AG10803 (cell line): ENCODE measurements at regions not wholly inside any gene's neighbourhood (a gene's known extent, or its start where the extent isn't known, plus 50 kb on each side); places are given as distances from the start of the nearest gene placed in this dataset.
"Not testable (repeated sequence)": the region's sequence is repeated elsewhere in the genome, so short reads cannot be mapped to it uniquely, and the experiment has no call there.

ENCODE experiments used
- DNase-seq: peaks from one replicate; pipeline ENCODE4 v3.0.0; 2010; ENCODE audit warnings: low read depth
- H3K4me3 ChIP-seq: 2 replicates; pipeline ENCODE4 v1.5.1; 2011; ENCODE audit warnings: mild to moderate bottlenecking, low read length, control low read depth
- TF ChIP-seq, protein P1 (sequence below): conservative IDR thresholded peaks from 2 replicates; pipeline ENCODE4 v1.5.1; 2011; ENCODE audit warnings: mild to moderate bottlenecking, low read length, control low read depth, inconsistent platforms

- TF ChIP-seq, protein P1, sequence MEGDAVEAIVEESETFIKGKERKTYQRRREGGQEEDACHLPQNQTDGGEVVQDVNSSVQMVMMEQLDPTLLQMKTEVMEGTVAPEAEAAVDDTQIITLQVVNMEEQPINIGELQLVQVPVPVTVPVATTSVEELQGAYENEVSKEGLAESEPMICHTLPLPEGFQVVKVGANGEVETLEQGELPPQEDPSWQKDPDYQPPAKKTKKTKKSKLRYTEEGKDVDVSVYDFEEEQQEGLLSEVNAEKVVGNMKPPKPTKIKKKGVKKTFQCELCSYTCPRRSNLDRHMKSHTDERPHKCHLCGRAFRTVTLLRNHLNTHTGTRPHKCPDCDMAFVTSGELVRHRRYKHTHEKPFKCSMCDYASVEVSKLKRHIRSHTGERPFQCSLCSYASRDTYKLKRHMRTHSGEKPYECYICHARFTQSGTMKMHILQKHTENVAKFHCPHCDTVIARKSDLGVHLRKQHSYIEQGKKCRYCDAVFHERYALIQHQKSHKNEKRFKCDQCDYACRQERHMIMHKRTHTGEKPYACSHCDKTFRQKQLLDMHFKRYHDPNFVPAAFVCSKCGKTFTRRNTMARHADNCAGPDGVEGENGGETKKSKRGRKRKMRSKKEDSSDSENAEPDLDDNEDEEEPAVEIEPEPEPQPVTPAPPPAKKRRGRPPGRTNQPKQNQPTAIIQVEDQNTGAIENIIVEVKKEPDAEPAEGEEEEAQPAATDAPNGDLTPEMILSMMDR: no peak
- H3K4me3 ChIP-seq: no peak overlapping the region
- DNase-seq: no peak
Measured at GRCh38 chr5:99775189-99775588, 760.0 kb upstream of the FAM174A start.

GRCh38 chr5:99773290-99773689 is 761.9 kb upstream of the FAM174A start:
- no peak for DNase-seq
- no peak overlapping the region for H3K4me3 ChIP-seq
- TF ChIP-seq, protein P1: no peak

GRCh38 chr5:99771296-99771695 is 763.9 kb upstream of the FAM174A start:
- no peak for DNase-seq
- no peak overlapping the region for H3K4me3 ChIP-seq
- TF ChIP-seq, protein P1: no peak

DNA sequence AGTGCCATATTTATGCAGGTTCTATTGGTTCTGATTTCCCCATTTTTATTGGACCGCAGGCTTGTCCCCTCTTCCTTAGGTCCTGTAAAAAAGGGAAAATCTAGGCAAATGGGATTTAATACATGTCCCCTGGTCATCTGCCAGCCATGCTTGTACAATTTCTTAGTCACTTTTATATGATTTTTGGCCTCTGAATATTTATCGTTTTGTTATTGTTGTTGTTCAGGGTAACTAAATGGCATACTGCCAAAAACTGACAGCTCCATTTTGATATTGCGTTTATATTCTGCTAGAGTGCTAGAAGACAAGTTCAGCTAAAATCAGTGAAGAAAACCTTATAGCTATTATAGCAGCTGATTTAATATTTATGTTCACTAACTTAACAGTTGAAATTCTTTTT is 770.2 kb upstream of the FAM174A start:
- DNase-seq: no peak
- no peak overlapping the region for H3K4me3 ChIP-seq
- TF ChIP-seq, protein P1: no peak

- DNase-seq: no peak
- TF ChIP-seq, protein P1: no peak
- no peak overlapping the region for H3K4me3 ChIP-seq
Measured at GRCh38 chr5:99763021-99763774, 772.0 kb upstream of the FAM174A start.

- TF ChIP-seq, protein P1: no peak
- no peak overlapping the region for H3K4me3 ChIP-seq
- no peak for DNase-seq
Measured at GRCh38 chr5:99747342-99747741, 787.8 kb upstream of the FAM174A start.

GRCh38 chr5:99733146-99733545 is 802.0 kb upstream of the FAM174A start:
- not testable (repeated sequence) for H3K4me3 ChIP-seq, DNase-seq

DNA sequence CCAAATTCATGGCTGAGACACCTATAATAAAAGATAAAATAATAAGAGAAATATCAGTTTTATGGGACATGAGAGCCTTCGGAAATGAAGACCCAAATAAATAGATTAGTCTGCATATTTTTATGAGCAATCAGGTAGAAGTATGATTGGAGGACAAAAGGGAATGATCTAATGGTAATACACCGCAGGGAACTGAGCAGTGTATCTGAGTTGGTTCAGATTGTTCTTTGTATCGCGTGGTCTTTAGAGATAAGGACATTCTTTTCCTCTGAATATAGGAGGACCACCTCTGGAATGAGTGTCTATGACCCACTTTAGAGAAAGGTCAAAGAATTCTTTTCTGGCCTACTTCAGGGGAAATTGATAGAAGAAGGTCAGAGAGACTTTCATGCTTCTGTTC is 801.8 kb upstream of the CHD1 start:
- not testable (repeated sequence) for DNase-seq, H3K4me3 ChIP-seq
